Neutrophil (primary cell): ENCODE measurements at regions not wholly inside any gene's neighbourhood (a gene's known extent, or its start where the extent isn't known, plus 50 kb on each side); places are given as distances from the start of the nearest gene placed in this dataset.
"Not testable (repeated sequence)": the region's sequence is repeated elsewhere in the genome, so short reads cannot be mapped to it uniquely, and the experiment has no call there.

Source experiments
- H3K27ac ChIP-seq: fragments of 200-600 bp; sonication (generic); 2 replicates; pipeline ENCODE4 v1.5.1; 2016; ENCODE audit warnings: mild to moderate bottlenecking, moderate library complexity
- H3K27me3 ChIP-seq: fragments of 200-600 bp; sonication (generic); 2 replicates; pipeline ENCODE4 v1.6.0; 2016; ENCODE audit warnings: mild to moderate bottlenecking
- H3K36me3 ChIP-seq: fragments of 200-600 bp; sonication (generic); 2 replicates; pipeline ENCODE4 v1.5.1; 2017
- H3K4me1 ChIP-seq, 2 experiments: fragments of 200-600 bp in 1 of 2; sonication (generic) in 1 of 2; 1 replicate in 1 of 2; 2 replicates in 1 of 2; pipeline versions ENCODE4 v1.5.1 to v1.6.1; 2013 to 2016; ENCODE audit warnings: low read depth in 1 of 2, low read length in 1 of 2, mild to moderate bottlenecking in 1 of 2, moderate library complexity in 1 of 2; ENCODE audit not compliant: control insufficient read depth in 1 of 2, insufficient read depth in 1 of 2
- H3K4me3 ChIP-seq, 2 experiments: fragments of 200-600 bp in 1 of 2; sonication (generic) in 1 of 2; 1 replicate in 1 of 2; 2 replicates in 1 of 2; pipeline ENCODE4 v1.5.1; 2013 to 2016; ENCODE audit warnings: low read depth in 1 of 2, low read length in 1 of 2, mild to moderate bottlenecking in 1 of 2, moderate library complexity in 1 of 2
- H3K9me3 ChIP-seq: fragments of 200-600 bp; sonication (generic); 2 replicates; pipeline ENCODE4 v1.5.1; 2016
- TF ChIP-seq, protein P1 (sequence below): fragments of 200-600 bp; sonication (generic); IDR thresholded peaks from 2 replicates; pipeline ENCODE4 v1.5.1; 2016; ENCODE audit warnings: antibody characterized with exemption

GRCh38 chr9:81431641-81432040 is 257.7 kb downstream of the TLE1 start:
- H3K9me3 ChIP-seq, result no peaks in the 10 kb centered on the region
- H3K4me3 ChIP-seq, result no peak overlapping the region
- no peak overlapping the region for H3K27ac ChIP-seq
- H3K27me3 ChIP-seq, result no peaks in the 10 kb centered on the region
- TF ChIP-seq, protein P1, sequence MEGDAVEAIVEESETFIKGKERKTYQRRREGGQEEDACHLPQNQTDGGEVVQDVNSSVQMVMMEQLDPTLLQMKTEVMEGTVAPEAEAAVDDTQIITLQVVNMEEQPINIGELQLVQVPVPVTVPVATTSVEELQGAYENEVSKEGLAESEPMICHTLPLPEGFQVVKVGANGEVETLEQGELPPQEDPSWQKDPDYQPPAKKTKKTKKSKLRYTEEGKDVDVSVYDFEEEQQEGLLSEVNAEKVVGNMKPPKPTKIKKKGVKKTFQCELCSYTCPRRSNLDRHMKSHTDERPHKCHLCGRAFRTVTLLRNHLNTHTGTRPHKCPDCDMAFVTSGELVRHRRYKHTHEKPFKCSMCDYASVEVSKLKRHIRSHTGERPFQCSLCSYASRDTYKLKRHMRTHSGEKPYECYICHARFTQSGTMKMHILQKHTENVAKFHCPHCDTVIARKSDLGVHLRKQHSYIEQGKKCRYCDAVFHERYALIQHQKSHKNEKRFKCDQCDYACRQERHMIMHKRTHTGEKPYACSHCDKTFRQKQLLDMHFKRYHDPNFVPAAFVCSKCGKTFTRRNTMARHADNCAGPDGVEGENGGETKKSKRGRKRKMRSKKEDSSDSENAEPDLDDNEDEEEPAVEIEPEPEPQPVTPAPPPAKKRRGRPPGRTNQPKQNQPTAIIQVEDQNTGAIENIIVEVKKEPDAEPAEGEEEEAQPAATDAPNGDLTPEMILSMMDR, result no peak
- no peaks in the 10 kb centered on the region for H3K36me3 ChIP-seq
- no peaks in the 10 kb centered on the region for H3K4me1 ChIP-seq

DNA sequence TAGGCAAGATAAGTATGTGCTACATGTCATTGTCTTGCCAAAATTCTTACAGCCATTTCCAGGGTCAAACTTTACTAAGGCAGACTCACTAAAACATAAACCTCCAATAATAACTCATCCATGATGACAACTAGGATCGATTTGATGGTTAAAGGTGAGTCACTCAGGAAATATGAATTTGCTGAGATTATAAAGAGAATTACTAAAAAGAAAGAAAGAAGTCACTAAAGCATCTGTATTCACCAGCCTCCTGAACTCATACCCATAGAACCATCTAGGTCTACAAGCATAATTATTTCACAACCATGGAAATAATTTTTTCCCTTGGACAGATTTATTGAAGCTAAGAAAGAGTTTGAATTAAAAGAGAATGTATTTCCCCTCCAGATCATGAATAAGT is 258.6 kb downstream of the TLE1 start:
- Histone ChIP-seq H3K36me3 (no peaks in the 10 kb centered on the region), H3K27ac (no peak overlapping the region), H3K4me3 (no peak overlapping the region), H3K27me3 (no peaks in the 10 kb centered on the region), H3K4me1 (no peaks in the 10 kb centered on the region), H3K9me3 (no peaks in the 10 kb centered on the region)
- TF ChIP-seq, protein P1, result no peak

GRCh38 chr9:81427870-81428269 is 261.5 kb downstream of the TLE1 start:
- no peaks in the 10 kb centered on the region for H3K27me3 ChIP-seq
- no peaks in the 10 kb centered on the region for H3K4me1 ChIP-seq
- H3K9me3 ChIP-seq, result no peaks in the 10 kb centered on the region
- H3K4me3 ChIP-seq, result no peak overlapping the region
- H3K36me3 ChIP-seq, result no peaks in the 10 kb centered on the region
- H3K27ac ChIP-seq, result no peak overlapping the region
- TF ChIP-seq, protein P1, result no peak

DNA sequence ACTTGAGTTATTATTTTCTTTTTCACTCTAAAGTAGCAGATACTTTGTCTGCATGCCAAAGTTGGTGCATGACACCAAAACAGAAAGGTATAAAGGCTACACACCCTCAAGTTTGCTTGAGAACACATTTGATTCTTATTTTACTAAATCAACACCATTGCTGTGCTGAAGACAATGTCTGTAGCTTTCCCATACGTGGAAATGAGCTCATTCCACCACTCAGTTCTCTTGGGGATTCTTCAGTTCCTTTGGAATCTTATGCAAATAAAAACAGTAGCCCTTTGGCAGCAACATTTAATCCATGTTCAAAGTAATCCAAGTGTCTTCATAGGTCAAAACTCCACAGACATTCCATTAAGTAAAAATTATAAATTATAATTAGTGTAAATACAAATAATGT is 264.9 kb downstream of the TLE1 start:
- H3K9me3 ChIP-seq, result no peaks in the 10 kb centered on the region
- no peaks in the 10 kb centered on the region for H3K27me3 ChIP-seq
- TF ChIP-seq, protein P1, result no peak
- no peaks in the 10 kb centered on the region for H3K36me3 ChIP-seq
- H3K27ac ChIP-seq, result no peak overlapping the region
- no peaks in the 10 kb centered on the region for H3K4me1 ChIP-seq
- no peak overlapping the region for H3K4me3 ChIP-seq

DNA sequence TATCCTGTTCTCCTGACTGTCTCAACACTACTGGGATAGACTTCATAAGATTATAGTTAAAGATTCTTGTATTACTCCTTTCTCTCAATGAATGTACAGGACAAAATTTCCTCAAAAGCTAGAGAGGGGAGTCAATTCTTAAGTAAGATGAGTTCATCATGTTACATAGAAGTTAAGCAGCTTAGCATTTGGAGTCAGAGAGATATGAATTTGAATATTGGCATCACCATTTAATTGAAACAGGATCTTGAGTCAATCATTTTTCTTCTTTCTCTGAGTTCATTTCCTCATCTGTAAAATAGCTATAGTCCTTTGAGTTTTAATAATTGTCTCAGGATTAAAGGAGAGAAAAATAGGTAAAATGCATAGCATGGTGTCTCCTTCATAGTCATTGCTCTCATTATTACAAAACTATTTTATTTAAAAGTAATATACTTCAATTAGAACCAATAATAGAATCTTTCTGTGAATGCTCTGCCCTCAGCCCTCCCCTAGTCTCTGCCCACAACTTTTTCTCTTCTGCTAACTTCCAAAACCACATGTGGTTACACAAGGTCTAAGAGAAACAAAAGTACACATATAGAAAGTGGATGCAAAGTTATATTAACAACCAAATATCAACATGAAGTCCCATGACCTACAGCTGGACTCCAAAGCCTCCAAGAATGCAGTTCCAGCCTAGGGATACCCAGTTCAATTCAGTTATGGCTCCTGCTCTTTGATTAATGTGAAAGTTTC is 265.6 kb downstream of the TLE1 start:
- H3K4me3 ChIP-seq, result no peak overlapping the region
- H3K27me3 ChIP-seq, result no peaks in the 10 kb centered on the region
- H3K9me3 ChIP-seq, result no peaks in the 10 kb centered on the region
- no peaks in the 10 kb centered on the region for H3K36me3 ChIP-seq
- H3K4me1 ChIP-seq, result no peaks in the 10 kb centered on the region
- TF ChIP-seq, protein P1, result no peak
- no peak overlapping the region for H3K27ac ChIP-seq

DNA sequence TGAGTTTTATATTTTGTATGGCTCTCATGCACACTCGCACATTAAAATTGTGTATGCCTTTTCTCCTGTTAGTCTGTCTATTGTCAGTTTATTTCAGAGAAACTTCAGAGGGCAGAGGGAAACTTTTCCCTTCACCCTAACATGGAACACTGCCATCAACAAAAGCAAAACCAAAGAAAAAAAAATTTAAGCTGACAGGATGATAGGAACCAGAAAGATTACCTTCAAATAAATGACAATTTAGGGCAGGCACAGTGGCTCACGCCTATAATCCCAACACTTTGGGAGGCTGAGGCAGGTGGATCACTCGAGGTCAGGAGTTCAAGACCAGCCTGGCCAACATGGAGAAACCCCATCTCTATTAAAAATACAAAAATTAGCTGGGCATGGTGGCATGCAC is 268.3 kb downstream of the TLE1 start:
- not testable (repeated sequence) for H3K27me3 ChIP-seq, H3K9me3 ChIP-seq, H3K36me3 ChIP-seq, H3K4me3 ChIP-seq, H3K4me1 ChIP-seq, H3K27ac ChIP-seq
